UCSD-AML1 (cell line): ENCODE measurements at regions not wholly inside any gene's neighbourhood (a gene's known extent, or its start where the extent isn't known, plus 50 kb on each side); places are given as distances from the start of the nearest gene placed in this dataset.
"Not testable (repeated sequence)": the region's sequence is repeated elsewhere in the genome, so short reads cannot be mapped to it uniquely, and the experiment has no call there.

Source experiments
- DNase-seq: peaks from one replicate; lab custom pipeline; 2025; ENCODE audit not compliant: unreplicated experiment; lab: John Stamatoyannopoulos, UW

- no peak for DNase-seq
Measured at GRCh38 chr2:15751477-15751876, 159.8 kb downstream of the DDX1 start.

- DNase-seq = no peak
Measured at GRCh38 chr2:15752552-15753232, 161.0 kb downstream of the DDX1 start.

GRCh38 chr2:15753233-15753798, 161.6 kb downstream of the DDX1 start:
- no peak for DNase-seq

DNA sequence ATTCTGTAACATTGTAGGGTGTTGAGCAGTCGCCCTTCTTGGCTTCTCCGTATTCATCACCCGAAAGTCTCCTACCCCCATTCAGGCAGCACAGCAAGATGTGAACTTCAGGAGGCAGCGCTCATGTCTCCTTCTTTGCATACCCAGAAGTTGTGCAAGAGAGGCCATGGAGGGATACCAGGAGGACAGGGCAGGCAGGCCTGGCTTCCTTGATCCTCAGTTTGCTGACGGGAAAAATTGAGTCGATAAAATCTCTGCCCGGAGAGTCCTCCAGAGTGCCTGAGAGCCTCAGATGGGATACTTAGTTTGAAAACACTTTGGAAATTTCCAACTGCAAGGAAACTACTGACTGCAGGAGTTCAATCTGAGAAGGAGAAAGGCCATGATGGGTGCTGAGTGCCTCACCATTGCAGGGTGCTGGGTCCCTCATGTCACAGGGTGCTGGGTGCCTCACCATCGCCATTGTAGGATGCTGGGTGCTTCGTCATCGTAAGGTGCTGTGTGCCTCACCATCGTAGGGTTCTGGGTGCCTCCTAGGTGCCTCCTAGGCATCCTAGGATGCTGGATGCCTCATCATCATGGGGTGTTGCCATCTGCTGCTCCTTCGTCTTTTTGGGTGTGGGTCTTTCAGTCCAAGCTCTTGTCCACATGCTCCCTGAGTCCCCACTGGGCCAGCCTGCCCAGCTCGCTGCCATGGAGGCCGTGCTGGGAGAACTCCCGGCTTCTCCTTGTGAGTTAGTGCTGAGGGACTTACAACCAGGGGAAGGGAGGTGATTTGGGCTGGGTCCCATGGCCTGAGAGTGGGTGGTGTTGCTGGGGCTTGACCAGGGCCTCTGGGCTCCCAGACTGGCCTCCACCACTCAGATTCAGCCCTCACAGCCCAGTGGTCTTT, 162.4 kb downstream of the DDX1 start:
- no peak for DNase-seq

DNA sequence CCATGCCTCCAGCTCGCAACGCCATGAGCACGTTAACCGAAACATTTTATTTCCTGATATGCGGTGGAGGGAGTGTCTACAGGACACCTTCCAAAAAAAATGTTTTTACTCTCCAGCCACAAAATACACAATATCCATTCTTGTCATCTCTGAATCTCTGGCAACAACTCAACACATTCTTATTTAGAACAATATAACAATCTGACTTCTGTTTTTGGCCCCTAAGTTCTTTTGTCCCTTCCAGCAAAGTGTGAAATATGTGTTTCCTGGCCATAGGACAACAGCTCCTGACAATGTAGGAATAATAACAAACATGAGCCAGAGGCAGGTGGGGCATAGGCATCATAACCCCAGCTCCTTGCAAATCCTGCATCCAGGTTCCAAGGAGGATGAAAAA, 163.0 kb downstream of the DDX1 start:
- DNase-seq = no peak

DNA sequence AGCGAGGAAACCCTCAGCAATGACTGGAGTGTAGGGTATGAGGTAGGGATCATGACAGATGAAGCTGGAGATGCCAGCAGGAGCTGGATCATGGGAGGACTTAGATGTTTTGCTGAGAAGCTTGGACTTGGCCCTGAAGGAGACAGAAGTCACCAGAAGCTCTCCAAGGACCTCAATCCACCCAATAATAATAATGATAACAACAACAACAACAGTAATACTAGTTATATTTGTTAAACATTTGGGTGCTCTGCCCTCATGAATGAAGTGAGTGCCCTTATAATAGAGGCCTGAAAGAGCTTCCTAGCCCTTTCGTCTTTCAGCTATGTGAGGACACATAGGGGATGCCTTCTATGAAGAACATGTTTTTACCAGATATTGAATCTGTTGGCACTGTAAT, 163.9 kb downstream of the DDX1 start:
- DNase-seq = no peak

GRCh38 chr2:15756011-15756550, 164.4 kb downstream of the DDX1 start:
- DNase-seq = no peak

- no peak for DNase-seq
Measured at GRCh38 chr2:15756882-15757819, 165.5 kb downstream of the DDX1 start.

DNA sequence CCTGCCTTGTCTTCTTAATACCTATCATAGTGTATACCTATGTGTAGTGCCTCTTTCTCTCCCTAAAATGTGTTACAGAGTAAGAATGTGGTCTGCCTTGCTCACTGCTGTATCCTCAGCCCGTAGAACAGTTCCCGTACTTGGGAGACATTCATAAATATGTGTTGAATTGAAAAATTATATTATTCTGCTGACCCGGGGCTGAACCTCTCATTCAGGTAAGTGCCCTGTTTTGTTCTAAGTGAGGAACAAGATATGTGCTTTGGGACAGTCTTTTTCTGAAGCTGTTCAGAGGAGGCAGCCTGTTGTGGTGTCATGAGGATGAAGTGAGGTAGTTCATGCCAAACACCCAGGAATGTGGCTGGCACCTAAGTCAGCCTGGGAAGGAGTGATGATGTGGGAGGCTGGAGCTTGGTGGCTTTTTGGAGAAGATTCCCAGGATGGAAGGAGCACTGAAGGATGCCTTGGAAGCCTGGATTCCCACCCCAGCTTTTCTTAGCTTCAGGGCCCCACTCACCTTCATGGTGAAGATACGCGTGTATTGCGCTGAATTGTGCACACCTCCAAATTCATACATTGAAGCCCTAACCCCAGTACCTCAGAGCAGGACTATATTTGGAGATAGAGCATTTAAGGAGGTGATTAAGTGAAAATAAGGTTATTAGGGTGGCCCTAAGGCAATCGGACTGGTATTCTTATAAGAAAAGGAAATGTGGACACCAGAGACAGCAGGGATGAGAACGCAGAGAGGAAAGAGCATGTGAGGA, 166.3 kb downstream of the DDX1 start:
- no peak for DNase-seq

DNA sequence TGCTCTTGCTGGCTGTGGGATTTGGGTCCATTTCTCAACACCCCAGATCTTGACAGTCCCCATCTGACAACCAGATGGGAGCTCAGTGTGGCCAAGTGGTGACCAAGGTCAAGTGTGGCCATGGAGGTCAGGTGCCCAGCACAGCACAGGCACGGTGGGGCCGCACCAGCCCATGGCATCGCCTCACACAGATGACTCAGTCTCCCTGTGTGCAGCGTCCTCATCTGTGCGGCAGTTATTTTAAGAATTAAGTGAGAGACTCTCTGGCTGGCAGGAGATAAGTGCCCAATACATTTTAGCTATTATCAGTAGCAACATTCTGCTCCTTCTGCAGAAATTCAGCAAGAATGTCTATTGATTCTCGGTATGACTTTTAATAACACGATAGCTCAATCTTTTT, 167.2 kb downstream of the DDX1 start:
- DNase-seq = no peak

DNA sequence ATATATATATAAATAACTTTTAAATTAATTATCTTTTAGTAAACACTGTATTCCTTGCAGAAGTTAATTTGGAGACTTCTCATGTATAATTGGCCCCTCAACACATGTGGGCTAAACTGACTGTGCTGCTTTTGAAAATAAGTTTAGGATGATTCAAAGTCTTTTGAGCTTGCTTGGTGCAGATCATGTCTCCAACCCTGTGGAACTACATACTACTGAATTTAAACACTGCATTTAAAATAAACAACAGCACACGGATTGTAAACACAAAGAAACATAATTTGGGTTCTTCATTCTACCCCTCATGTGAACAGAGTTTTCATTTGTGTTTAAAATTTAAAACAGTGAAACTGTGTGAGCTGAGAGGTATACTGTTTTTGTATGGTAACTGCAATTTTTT, 167.7 kb downstream of the DDX1 start:
- DNase-seq = no peak

GRCh38 chr2:15759791-15760190, 168.1 kb downstream of the DDX1 start:
- not testable (repeated sequence) for DNase-seq

DNA sequence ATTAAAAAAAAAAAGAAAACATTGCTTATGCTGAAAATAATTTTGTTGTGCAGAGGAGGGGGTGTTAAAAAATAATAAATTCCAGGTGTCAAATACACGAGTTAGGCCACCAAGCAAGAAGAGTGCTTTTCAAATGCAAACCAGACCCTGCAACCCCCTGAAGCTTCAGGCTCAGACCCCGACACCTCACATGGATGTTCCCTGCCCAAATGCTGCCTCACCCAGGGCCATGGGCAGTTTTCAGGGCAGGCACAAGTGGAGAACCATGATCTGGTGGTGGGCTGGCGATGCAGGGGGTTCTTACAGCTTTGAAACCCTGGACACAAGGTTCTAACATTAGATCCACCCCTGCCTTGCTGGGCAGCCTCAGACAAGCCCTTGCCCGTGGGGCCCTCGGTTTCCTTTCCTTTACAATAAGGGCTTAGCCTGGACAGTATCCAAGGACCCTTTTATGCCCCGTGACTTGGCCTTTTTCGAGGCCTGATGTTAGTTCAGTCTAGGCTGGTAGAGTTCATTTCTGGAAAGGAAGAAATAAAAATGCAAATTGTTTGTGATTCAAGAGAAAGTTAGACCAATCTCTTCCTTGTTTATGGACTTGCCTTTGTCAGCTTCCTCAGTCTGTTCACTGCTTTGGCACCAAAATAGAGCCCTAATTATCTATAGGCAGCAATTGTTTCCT, 168.7 kb downstream of the DDX1 start:
- no peak for DNase-seq

DNA sequence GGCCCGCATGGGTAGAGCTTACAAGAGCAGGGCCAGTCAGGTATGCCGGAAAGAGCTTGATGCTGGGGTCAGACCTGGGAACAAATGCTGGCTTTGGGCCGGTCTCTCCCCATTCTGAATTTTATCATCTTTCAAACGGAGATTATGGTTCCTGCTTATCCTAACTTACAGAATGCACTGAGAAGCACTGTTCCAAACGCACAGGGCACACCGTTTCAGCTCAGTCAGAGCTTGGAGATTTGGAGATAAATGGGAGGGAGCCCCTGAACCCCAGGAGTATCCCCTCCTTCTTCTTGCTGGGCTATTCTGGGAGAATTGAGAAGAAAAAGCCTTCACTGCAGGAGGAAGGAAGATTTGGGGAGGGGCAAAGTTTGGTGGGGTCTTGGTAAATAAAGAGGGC, 169.4 kb downstream of the DDX1 start:
- no peak for DNase-seq

DNA sequence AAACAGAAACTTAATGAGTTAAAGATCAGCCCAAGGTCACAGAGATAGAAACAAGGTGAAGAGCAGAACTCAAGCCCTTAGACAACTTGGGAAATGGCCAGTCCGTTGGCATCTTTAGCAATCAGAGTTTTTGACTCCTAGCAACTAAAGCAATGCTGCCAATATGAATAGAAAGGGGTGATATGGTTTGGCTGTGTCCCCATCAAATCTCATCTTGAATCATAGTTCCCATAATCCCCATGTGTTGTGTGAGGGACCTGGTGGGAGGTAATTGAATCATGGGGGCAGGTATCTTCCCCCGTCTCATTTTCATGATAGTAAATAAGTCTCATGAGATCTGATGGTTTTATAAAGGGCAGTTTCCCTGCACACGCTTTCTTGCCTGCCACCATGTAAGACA, 170.2 kb downstream of the DDX1 start:
- no peak for DNase-seq

DNA sequence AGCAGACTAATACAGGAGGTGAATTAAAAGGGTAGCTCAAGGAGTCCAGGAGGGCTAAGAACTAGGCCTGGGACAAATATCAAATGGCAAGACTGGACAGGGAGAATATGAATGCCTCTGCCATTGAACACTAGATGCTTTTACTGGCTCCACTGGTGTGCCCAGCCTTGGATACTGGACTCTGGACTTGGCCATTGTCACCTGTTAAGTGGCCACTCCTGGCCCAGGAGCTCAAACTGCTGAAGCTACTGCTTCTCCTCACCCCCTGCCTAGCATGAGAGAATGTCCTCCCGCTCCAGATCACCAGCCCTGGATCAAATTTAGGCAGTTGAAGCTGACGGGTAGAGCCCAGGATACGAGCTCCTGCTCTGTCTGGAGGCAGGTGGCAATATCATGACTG, 170.8 kb downstream of the DDX1 start:
- DNase-seq = no peak

GRCh38 chr2:15763106-15763821, 171.6 kb downstream of the DDX1 start:
- DNase-seq = no peak

DNA sequence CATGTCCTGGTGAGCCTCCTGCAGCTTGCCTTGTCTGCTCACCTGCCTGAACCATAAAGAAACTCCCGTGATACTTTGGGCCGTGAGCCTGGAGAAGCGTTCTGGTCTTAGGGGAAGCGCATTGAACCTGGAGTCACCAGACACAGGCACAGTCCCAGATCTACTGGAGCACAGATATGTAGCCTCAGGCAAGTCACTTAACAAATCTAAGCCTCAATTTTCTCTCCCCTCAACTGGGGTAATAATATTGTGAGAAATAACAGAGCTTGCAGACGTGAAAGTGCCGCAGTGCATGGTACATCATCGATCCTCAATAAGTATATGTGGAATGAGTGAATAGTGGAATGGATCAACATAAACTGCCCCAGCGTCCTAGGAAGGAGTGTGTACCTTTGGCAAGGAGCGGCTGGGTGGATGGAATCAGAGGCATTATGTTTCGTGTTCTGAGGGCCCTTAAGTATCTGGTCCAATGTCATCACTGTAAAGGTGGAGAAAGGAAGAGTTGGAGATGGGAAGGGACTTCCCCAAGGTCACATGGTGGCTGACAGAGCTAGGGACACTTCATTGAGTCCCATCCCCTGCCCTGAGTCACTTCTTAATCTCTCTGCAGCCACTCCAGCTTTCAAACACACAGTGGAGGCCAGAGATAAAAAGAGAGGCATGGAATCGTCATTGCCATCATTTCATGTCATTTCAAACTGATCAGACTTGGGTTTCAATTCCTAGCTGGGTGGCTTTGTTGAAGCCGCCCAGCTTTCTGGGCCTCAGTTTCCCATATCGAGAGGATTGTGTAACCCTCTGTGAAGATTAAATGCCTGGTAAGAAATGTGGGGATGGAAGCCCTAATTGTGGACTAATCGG, 172.4 kb downstream of the DDX1 start:
- DNase-seq = no peak
